ENCODE measurements at regions not wholly inside any gene's neighbourhood (a gene's known extent, or its start where the extent isn't known, plus 50 kb on each side); places are given as distances from the start of the nearest gene placed in this dataset.

- no peak for TF ChIP-seq CTCF (conservative IDR thresholded peaks at IDR 0.05; ENCODE audit: low read depth, low read length)
- H3K4me3 ChIP-seq (ENCODE audit: low read depth, low read length), result no peak overlapping the region
- no peak for DNase-seq (ENCODE audit: low read depth)
These were observed 696.7 kb downstream of the TNS3 start for GRCh38 chr7:46885167-46885566.

- no peak for TF ChIP-seq CTCF (conservative IDR thresholded peaks at IDR 0.05; ENCODE audit: low read depth, low read length)
- no peak overlapping the region for H3K4me3 ChIP-seq (ENCODE audit: low read depth, low read length)
- DNase-seq (ENCODE audit: low read depth), result peak; percentile 33
These were observed 700.3 kb downstream of the TNS3 start for GRCh38 chr7:46881507-46882127.

- no peak overlapping the region for H3K4me3 ChIP-seq (ENCODE audit: low read depth, low read length)
- DNase-seq (ENCODE audit: low read depth), result no peak
- no peak for TF ChIP-seq CTCF (conservative IDR thresholded peaks at IDR 0.05; ENCODE audit: low read depth, low read length)
These were observed 701.3 kb downstream of the TNS3 start for GRCh38 chr7:46880508-46881196.

DNA sequence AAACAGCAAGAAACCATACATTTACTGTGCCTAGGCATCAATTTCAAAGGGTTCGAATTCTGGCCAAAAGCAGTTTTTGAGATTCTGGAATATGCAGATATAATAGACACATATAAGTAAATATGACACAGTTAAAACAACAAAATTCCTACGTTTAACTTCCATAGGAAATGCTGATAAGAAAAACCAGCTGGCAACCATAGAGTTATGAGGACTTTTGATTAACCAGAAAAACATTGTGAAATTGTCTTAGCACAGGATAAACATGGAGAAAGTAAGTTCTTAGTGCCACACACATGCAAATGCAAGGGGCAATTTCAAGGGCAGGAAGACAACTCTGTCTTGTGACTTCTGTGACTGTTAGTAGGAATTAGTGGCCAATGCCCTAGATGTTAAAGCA lies 702.1 kb downstream of the TNS3 start:
- peak; percentile 52 for DNase-seq (ENCODE audit: low read depth)
- no peak overlapping the region for H3K4me3 ChIP-seq (ENCODE audit: low read depth, low read length)
- no peak for TF ChIP-seq CTCF (conservative IDR thresholded peaks at IDR 0.05; ENCODE audit: low read depth, low read length)

- TF ChIP-seq CTCF (conservative IDR thresholded peaks at IDR 0.05; ENCODE audit: low read depth, low read length), result no peak
- DNase-seq (ENCODE audit: low read depth), result no peak
- no peak overlapping the region for H3K4me3 ChIP-seq (ENCODE audit: low read depth, low read length)
These were observed 710.4 kb downstream of the TNS3 start for GRCh38 chr7:46871516-46871915.

GRCh38 chr7:46864716-46865115 lies 717.2 kb downstream of the TNS3 start:
- H3K4me3 ChIP-seq (ENCODE audit: low read depth, low read length), result no peak overlapping the region
- DNase-seq (ENCODE audit: low read depth), result no peak
- TF ChIP-seq CTCF (conservative IDR thresholded peaks at IDR 0.05; ENCODE audit: low read depth, low read length), result no peak

DNA sequence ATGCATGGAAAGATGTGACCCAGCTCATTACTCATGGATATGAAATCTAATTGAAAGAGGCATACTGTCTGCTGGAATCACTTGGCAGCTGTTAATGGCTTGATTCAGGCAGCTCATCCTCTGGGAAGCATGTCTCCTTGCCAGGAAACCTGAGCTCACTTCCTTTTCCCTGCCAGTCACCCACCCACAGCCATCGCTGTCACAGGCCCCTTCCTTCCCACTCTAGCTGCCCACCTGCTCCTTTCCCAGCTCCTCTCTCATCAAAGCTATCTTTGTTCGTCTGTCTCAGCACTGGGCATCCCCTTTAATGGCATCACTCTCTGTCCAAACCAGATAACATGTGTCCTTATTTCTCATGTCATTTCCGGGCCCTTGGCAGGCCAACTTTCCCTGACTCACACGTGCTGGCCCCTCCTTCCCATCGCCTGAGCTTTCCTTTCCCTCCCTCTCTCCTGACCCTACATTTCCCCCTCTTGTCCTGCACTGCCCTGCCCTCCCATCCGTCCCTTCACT lies 721.9 kb downstream of the TNS3 start:
- DNase-seq (ENCODE audit: low read depth), result peak; percentile 18
- TF ChIP-seq CTCF (conservative IDR thresholded peaks at IDR 0.05; ENCODE audit: low read depth, low read length), result no peak

More for the DNA sequence above, 721.9 kb downstream of the TNS3 start:
- no peak overlapping the region for H3K4me3 ChIP-seq (ENCODE audit: low read depth, low read length)
